Thoracic aorta (tissue), 2 donors: ENCODE measurements at regions not wholly inside any gene's neighbourhood (a gene's known extent, or its start where the extent isn't known, plus 50 kb on each side); places are given as distances from the start of the nearest gene placed in this dataset.

ENCODE experiments used
- ATAC-seq: fragments of 150-250 bp; one replicate; pipeline ENCODE4 v1.8.0; 2017; ENCODE audit warnings: low read depth; ENCODE audit not compliant: insufficient number of reproducible peaks, low FRiP score
- DNase-seq: peaks from one replicate; pipeline ENCODE4 v3.0.0-alpha.2; 2020; ENCODE audit warnings: low spot score
- H3K27ac ChIP-seq, 2 donors: fragments of 200-600 bp; sonication (generic); 1 replicate in 1 of 2; 2 replicates in 1 of 2; pipeline ENCODE4 v1.5.1; 2016; ENCODE audit warnings: mild to moderate bottlenecking in 2 of 2, moderate library complexity in 2 of 2
- H3K27me3 ChIP-seq: fragments of 200-600 bp; sonication (generic); replicated peaks from 2 replicates; pipeline ENCODE4 v1.6.0; 2016; ENCODE audit warnings: mild to moderate bottlenecking; ENCODE audit not compliant: insufficient read depth
- H3K36me3 ChIP-seq: fragments of 200-600 bp; sonication (generic); one replicate; pipeline ENCODE4 v1.5.1; 2016
- H3K4me1 ChIP-seq, 2 donors: fragments of 200-600 bp; sonication (generic); 1 replicate in 1 of 2; 2 replicates in 1 of 2; pipeline versions ENCODE4 v1.5.1 to v1.6.0; 2016; ENCODE audit warnings: low read depth in 2 of 2, mild to moderate bottlenecking in 1 of 2; ENCODE audit not compliant: control insufficient read depth in 1 of 2
- H3K4me3 ChIP-seq: fragments of 200-600 bp; sonication (generic); 2 replicates; pipeline ENCODE4 v1.5.1; 2016; ENCODE audit warnings: mild to moderate bottlenecking
- H3K9me3 ChIP-seq: fragments of 200-600 bp; sonication (generic); 2 replicates; pipeline ENCODE4 v1.5.1; 2016
- CTCF ChIP-seq: fragments of 200-600 bp; sonication (generic); IDR thresholded peaks from one replicate; pipeline ENCODE4 v1.5.1; 2019; ENCODE audit warnings: antibody characterized with exemption

- ATAC-seq (no peak), DNase-seq (no peak)
- Histone ChIP-seq H3K4me3 (no peak overlapping the region), H3K27me3 (no peaks in the 10 kb centered on the region), H3K36me3 (no peaks in the 10 kb centered on the region), H3K27ac (no peak overlapping the region), H3K4me1 (peaks cover 0 to 4% of the 10 kb centered on the region in 2 donors), H3K9me3 (no peaks in the 10 kb centered on the region)
- TF ChIP-seq CTCF: no peak
Measured at GRCh38 chr3:67876261-67876660, 221.8 kb upstream of the SUCLG2 start.

GRCh38 chr3:67875858-67876257 is 221.4 kb upstream of the SUCLG2 start:
- H3K4me1 ChIP-seq: peaks cover 0 to 4% of the 10 kb centered on the region in 2 donors
- no peak for ATAC-seq
- no peak overlapping the region for H3K4me3 ChIP-seq
- H3K36me3 ChIP-seq: no peaks in the 10 kb centered on the region
- no peak for TF ChIP-seq CTCF
- no peaks in the 10 kb centered on the region for H3K9me3 ChIP-seq
- no peak overlapping the region for H3K27ac ChIP-seq
- H3K27me3 ChIP-seq: no peaks in the 10 kb centered on the region
- no peak for DNase-seq

GRCh38 chr3:67875338-67875737 is 220.9 kb upstream of the SUCLG2 start:
- TF ChIP-seq CTCF: no peak
- H3K27me3 ChIP-seq: no peaks in the 10 kb centered on the region
- H3K4me1 ChIP-seq: peaks cover 0 to 4% of the 10 kb centered on the region in 2 donors
- H3K36me3 ChIP-seq: no peaks in the 10 kb centered on the region
- H3K27ac ChIP-seq: no peak overlapping the region
- H3K4me3 ChIP-seq: no peak overlapping the region
- no peaks in the 10 kb centered on the region for H3K9me3 ChIP-seq
- ATAC-seq: no peak
- DNase-seq: no peak

GRCh38 chr3:67870477-67870876 is 216.1 kb upstream of the SUCLG2 start:
- Histone ChIP-seq H3K4me1 (peaks cover 0 to 4% of the 10 kb centered on the region in 2 donors), H3K27ac (no peak overlapping the region), H3K4me3 (no peak overlapping the region), H3K27me3 (no peaks in the 10 kb centered on the region), H3K36me3 (no peaks in the 10 kb centered on the region), H3K9me3 (no peaks in the 10 kb centered on the region)
- no peak for ATAC-seq
- DNase-seq: no peak
- no peak for TF ChIP-seq CTCF

GRCh38 chr3:67866571-67866970 is 212.2 kb upstream of the SUCLG2 start:
- H3K36me3 ChIP-seq: no peaks in the 10 kb centered on the region
- no peak for TF ChIP-seq CTCF
- H3K27ac ChIP-seq: no peak overlapping the region
- no peaks in the 10 kb centered on the region for H3K9me3 ChIP-seq
- DNase-seq (no peak), ATAC-seq (no peak)
- H3K4me1 ChIP-seq: no peaks in the 10 kb centered on the region
- H3K27me3 ChIP-seq: no peaks in the 10 kb centered on the region
- no peak overlapping the region for H3K4me3 ChIP-seq
